Activated naive CD4-positive, alpha-beta T cell treated with anti-CD3 and anti-CD28 coated beads, Interleukin-2, amount 50 U/mL, for 72 hours (primary cell): ENCODE measurements at regions not wholly inside any gene's neighbourhood (a gene's known extent, or its start where the extent isn't known, plus 50 kb on each side); places are given as distances from the start of the nearest gene placed in this dataset.
"Not testable (repeated sequence)": the region's sequence is repeated elsewhere in the genome, so short reads cannot be mapped to it uniquely, and the experiment has no call there.

ENCODE experiments used
- ATAC-seq, 2 donors: fragments of 150-1000 bp; cut with Tn5 transposase; 2 replicates each; pipeline ENCODE4 v1.10.0; 2021; ENCODE audit warnings: mild to moderate bottlenecking in 2 of 2, moderate library complexity in 2 of 2
- DNase-seq, 2 donors: peaks; one replicate each; pipeline ENCODE4 v3.0.0; 2021 to 2022; ENCODE audit warnings: low spot score in 2 of 2
- H3K27ac Mint-ChIP-seq, 2 donors: one replicate each; pipeline ENCODE4 v1.8.0; 2022; ENCODE audit warnings: mild to moderate bottlenecking in 2 of 2, mixed read lengths in 2 of 2
- H3K36me3 Mint-ChIP-seq, 2 donors: one replicate each; pipeline ENCODE4 v1.8.0; 2022; ENCODE audit warnings: mixed read lengths in 2 of 2
- H3K9me3 Mint-ChIP-seq, 2 donors: one replicate each; pipeline ENCODE4 v1.8.0; 2022; ENCODE audit warnings: mixed read lengths in 2 of 2

GRCh38 chr6:21752054-21752811 is 158.7 kb downstream of the SOX4 start:
- ATAC-seq, result no peak
- no peaks in the 10 kb centered on the region for H3K9me3 Mint-ChIP-seq
- H3K27ac Mint-ChIP-seq, result peak overlapping the region in 1 of 2 donors; percentile 29
- no peak for DNase-seq
- H3K36me3 Mint-ChIP-seq, result no peaks in the 10 kb centered on the region

GRCh38 chr6:21753241-21754108 is 159.9 kb downstream of the SOX4 start:
- no peak overlapping the region for H3K27ac Mint-ChIP-seq
- no peak for DNase-seq
- ATAC-seq, result no peak
- no peaks in the 10 kb centered on the region for H3K36me3 Mint-ChIP-seq
- H3K9me3 Mint-ChIP-seq, result no peaks in the 10 kb centered on the region

- Mint-ChIP-seq H3K9me3 (no peaks in the 10 kb centered on the region), H3K36me3 (no peaks in the 10 kb centered on the region), H3K27ac (no peak overlapping the region)
- DNase-seq (no peak), ATAC-seq (no peak)
Observed at GRCh38 chr6:21754891-21755290, 161.3 kb downstream of the SOX4 start.

GRCh38 chr6:21756487-21756886 is 162.9 kb downstream of the SOX4 start:
- no peaks in the 10 kb centered on the region for H3K9me3 Mint-ChIP-seq
- DNase-seq, result no peak
- no peak for ATAC-seq

GRCh38 chr6:21757392-21757791 is 163.8 kb downstream of the SOX4 start:
- DNase-seq, ATAC-seq, H3K27ac Mint-ChIP-seq, H3K9me3 Mint-ChIP-seq, H3K36me3 Mint-ChIP-seq: not testable (repeated sequence)

More at GRCh38 chr6:21756487-21756886, 162.9 kb downstream of the SOX4 start:
- Mint-ChIP-seq H3K27ac (no peak overlapping the region), H3K36me3 (no peaks in the 10 kb centered on the region)

GRCh38 chr6:21759721-21760120 is 166.2 kb downstream of the SOX4 start:
- no peak for DNase-seq
- no peak overlapping the region for H3K27ac Mint-ChIP-seq
- no peaks in the 10 kb centered on the region for H3K9me3 Mint-ChIP-seq
- no peak for ATAC-seq
- H3K36me3 Mint-ChIP-seq, result no peaks in the 10 kb centered on the region

- H3K27ac Mint-ChIP-seq, H3K36me3 Mint-ChIP-seq, DNase-seq, ATAC-seq, H3K9me3 Mint-ChIP-seq: not testable (repeated sequence)
Observed at GRCh38 chr6:21761053-21761730, 167.6 kb downstream of the SOX4 start.

GRCh38 chr6:21764989-21765388 is 171.4 kb downstream of the SOX4 start:
- Mint-ChIP-seq H3K9me3 (no peaks in the 10 kb centered on the region), H3K27ac (no peak overlapping the region), H3K36me3 (no peaks in the 10 kb centered on the region)
- DNase-seq, result no peak
- ATAC-seq, result no peak

- Mint-ChIP-seq H3K27ac (no peak overlapping the region), H3K9me3 (no peaks in the 10 kb centered on the region), H3K36me3 (no peaks in the 10 kb centered on the region)
- no peak for ATAC-seq
- DNase-seq, result no peak
Observed at GRCh38 chr6:21767891-21768648, 174.5 kb downstream of the SOX4 start.

GRCh38 chr6:21769405-21769861 is 175.9 kb downstream of the SOX4 start:
- no peaks in the 10 kb centered on the region for H3K36me3 Mint-ChIP-seq
- ATAC-seq (no peak), DNase-seq (no peak)
- no peaks in the 10 kb centered on the region for H3K9me3 Mint-ChIP-seq
- no peak overlapping the region for H3K27ac Mint-ChIP-seq

GRCh38 chr6:21769968-21770367 is 176.4 kb downstream of the SOX4 start:
- H3K36me3 Mint-ChIP-seq, result no peaks in the 10 kb centered on the region
- no peak for DNase-seq
- no peaks in the 10 kb centered on the region for H3K9me3 Mint-ChIP-seq
- ATAC-seq, result no peak
- H3K27ac Mint-ChIP-seq, result no peak overlapping the region

GRCh38 chr6:21771626-21772320 is 178.2 kb downstream of the SOX4 start:
- no peak for ATAC-seq
- H3K9me3 Mint-ChIP-seq, result no peaks in the 10 kb centered on the region
- DNase-seq, result no peak
- H3K27ac Mint-ChIP-seq, result no peak overlapping the region
- H3K36me3 Mint-ChIP-seq, result no peaks in the 10 kb centered on the region

GRCh38 chr6:21772477-21772876 is 178.9 kb downstream of the SOX4 start:
- Mint-ChIP-seq H3K27ac (no peak overlapping the region), H3K36me3 (no peaks in the 10 kb centered on the region), H3K9me3 (no peaks in the 10 kb centered on the region)
- no peak for DNase-seq
- ATAC-seq, result no peak

GRCh38 chr6:21772884-21773575 is 179.5 kb downstream of the SOX4 start:
- Mint-ChIP-seq H3K36me3 (no peaks in the 10 kb centered on the region), H3K27ac (no peak overlapping the region), H3K9me3 (no peaks in the 10 kb centered on the region)
- no peak for ATAC-seq
- DNase-seq, result no peak

- H3K9me3 Mint-ChIP-seq, result peaks cover under 1% of the 10 kb centered on the region in 2 donors
- ATAC-seq (no peak), DNase-seq (no peak)
- no peak overlapping the region for H3K27ac Mint-ChIP-seq
- no peaks in the 10 kb centered on the region for H3K36me3 Mint-ChIP-seq
Observed at GRCh38 chr6:21773576-21773968, 180.0 kb downstream of the SOX4 start.
